ENCODE measurements at regions not wholly inside any gene's neighbourhood (a gene's known extent, or its start where the extent isn't known, plus 50 kb on each side); places are given as distances from the start of the nearest gene placed in this dataset.

DNA sequence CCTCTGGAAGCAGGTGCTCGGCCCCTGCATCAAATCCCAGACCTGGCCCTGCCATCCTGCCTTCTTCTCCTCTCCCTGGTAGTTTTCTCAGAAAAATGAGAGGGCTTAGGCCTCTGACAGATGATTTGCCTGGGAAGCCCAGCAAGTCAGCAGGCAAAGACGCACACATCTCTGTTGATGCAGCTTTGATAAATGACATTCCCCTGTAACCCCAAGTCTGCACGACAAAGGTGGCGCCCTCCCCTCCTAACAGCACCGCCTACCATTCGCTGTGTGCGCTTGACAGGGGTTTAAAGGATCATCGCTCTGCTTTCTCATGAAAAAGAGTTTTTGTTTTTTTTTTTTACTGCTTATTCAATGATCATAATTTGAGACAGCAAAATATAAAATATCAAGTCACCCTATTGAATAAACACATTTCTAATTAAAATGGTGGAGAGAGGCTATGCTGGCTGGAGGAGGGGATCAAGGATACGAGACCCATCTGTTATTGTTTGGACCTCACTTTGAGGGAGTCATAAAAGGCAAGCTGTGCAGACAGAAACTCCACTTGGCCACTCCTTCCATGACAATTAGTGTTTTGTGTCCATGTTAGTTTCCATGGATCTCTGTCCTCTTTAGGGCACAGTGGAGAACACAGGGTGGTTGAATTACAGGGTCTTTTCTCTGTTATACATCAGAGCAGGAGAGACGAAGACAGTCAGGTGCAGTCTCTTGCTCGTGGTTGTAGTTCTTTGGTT lies 126.1 kb downstream of the FGF9 start (continued):
- TF ChIP-seq, protein P1, sequence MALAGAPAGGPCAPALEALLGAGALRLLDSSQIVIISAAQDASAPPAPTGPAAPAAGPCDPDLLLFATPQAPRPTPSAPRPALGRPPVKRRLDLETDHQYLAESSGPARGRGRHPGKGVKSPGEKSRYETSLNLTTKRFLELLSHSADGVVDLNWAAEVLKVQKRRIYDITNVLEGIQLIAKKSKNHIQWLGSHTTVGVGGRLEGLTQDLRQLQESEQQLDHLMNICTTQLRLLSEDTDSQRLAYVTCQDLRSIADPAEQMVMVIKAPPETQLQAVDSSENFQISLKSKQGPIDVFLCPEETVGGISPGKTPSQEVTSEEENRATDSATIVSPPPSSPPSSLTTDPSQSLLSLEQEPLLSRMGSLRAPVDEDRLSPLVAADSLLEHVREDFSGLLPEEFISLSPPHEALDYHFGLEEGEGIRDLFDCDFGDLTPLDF (CRISPR knock-in tag; IDR thresholded peaks at IDR 0.05) = no peak
- TF ChIP-seq DDX20 (tag; IDR thresholded peaks at IDR 0.05; ENCODE audit: low read depth) = no peak
- no peak for TF ChIP-seq CBX2 (IDR thresholded peaks at IDR 0.05; ENCODE audit: insufficient read depth, low read length, poor library complexity, severe bottlenecking)
- TF ChIP-seq RBM22 (IDR thresholded peaks at IDR 0.05; ENCODE audit: low read depth, low read length, poor library complexity, severe bottlenecking) = no peak
- no peak for TF ChIP-seq ZNF143 (CRISPR knock-in tag; IDR thresholded peaks at IDR 0.05)
- TF ChIP-seq L3MBTL2 (IDR thresholded peaks at IDR 0.05) = no peak
- TF ChIP-seq NCOA6 (IDR thresholded peaks at IDR 0.05) = no peak

DNA sequence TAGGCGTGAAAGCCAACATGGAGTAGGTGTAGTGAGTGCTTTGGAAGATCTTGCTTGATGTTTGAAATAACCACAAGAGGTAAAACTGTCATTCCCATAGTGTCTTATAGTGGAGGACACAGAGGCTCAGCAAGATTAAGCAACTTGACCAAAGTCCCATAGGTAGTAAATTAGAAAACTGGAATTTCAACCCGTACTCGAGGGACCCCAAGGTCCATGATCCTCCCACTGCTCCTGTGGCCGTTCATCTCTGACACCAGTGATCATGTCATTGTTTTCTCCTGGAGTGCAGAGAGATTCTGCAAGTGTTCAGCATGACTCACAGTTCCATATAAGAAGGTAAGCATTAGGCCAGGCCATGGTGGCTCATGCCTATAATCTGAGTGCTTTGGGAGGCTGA lies 126.9 kb downstream of the FGF9 start:
- Histone ChIP-seq H3K79me2 (ENCODE audit: control insufficient read depth, insufficient read depth, low read length) (no peaks in the 10 kb centered on the region), H3K9me3 (replicated peaks; ENCODE audit: control insufficient read depth, insufficient read depth, low read depth, low read length) (no peaks in the 10 kb centered on the region), H3K4me1 (replicated peaks in 1 of 2; ENCODE audit: control insufficient read depth in 2 of 2, insufficient read depth in 2 of 2, low read length in 2 of 2) (no peaks in the 10 kb centered on the region), H3K27ac (ENCODE audit: extremely low read depth, low read depth, low read length) (no peak overlapping the region), H3K4me2 (ENCODE audit: insufficient read depth, low read length) (no peak overlapping the region), H3K9ac (ENCODE audit: insufficient read depth in 1 of 2, low read depth in 2 of 2, low read length in 2 of 2) (no peak overlapping the region), H2AFZ (ENCODE audit: low read depth, low read length) (no peak overlapping the region), H3K36me3 (ENCODE audit: control insufficient read depth, insufficient read depth, low read length) (no peaks in the 10 kb centered on the region), H3K27me3 (ENCODE audit: control insufficient read depth in 2 of 2, insufficient read depth in 2 of 2, low read length in 2 of 2) (peaks cover 0 to 6% of the 10 kb centered on the region in 2 experiments; a peak in 2 of 5 replicates), H4K20me1 (replicated peaks; ENCODE audit: control insufficient read depth, insufficient read depth, low read length) (no peaks in the 10 kb centered on the region), H3K4me3 (no peak overlapping the region), H3K9me1 (ENCODE audit: control insufficient read depth, insufficient read depth, low read length) (no peaks in the 10 kb centered on the region)
- 0% methylated on average over 4 of the region's 4 CpGs for WGBS (ENCODE audit: insufficient coverage, low coverage, missing lambda C conversion rate)
- no TSS peak for BruUV-seq (replicated peaks)
- CTCF ChIA-PET (ENCODE audit: low intra/inter-chr PET ratio) = no interaction called here
- POLR2A ChIA-PET = no interaction called here
- DNase-seq (ENCODE audit: extremely low read depth in 1 of 4, low spot score in 3 of 4) (no peak), FAIRE-seq (no peak), ATAC-seq (no peak)
- intact Hi-C loops (cut with micrococcal nuclease) (no loop called here), in situ Hi-C loops (cut with MboI) (no loop called here)
- TF ChIP-seq, protein P2, sequence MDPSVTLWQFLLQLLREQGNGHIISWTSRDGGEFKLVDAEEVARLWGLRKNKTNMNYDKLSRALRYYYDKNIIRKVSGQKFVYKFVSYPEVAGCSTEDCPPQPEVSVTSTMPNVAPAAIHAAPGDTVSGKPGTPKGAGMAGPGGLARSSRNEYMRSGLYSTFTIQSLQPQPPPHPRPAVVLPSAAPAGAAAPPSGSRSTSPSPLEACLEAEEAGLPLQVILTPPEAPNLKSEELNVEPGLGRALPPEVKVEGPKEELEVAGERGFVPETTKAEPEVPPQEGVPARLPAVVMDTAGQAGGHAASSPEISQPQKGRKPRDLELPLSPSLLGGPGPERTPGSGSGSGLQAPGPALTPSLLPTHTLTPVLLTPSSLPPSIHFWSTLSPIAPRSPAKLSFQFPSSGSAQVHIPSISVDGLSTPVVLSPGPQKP (CRISPR knock-in tag; IDR thresholded peaks at IDR 0.05) = no peak
- no peak for TF ChIP-seq ETV1 (tag; conservative IDR thresholded peaks at IDR 0.05; ENCODE audit: low read depth)
- no peak for TF ChIP-seq GABPB1 (CRISPR knock-in tag; IDR thresholded peaks at IDR 0.05)
- no peak for TF ChIP-seq ZBTB8A (IDR thresholded peaks at IDR 0.05; ENCODE audit: partially characterized antibody)
- no peak for TF ChIP-seq RFX5 (IDR thresholded peaks at IDR 0.05; ENCODE audit: low read depth, low read length)
- TF ChIP-seq ZNF583 (CRISPR knock-in tag; IDR thresholded peaks at IDR 0.05) = no peak
- TF ChIP-seq NEUROD1 (IDR thresholded peaks at IDR 0.05; ENCODE audit: borderline replicate concordance, low read depth, low read length, partially characterized antibody) = no peak
- TF ChIP-seq GTF2F1 (IDR thresholded peaks at IDR 0.05; ENCODE audit: low read depth, low read length) = no peak
- no peak for TF ChIP-seq PPARD (CRISPR knock-in tag; IDR thresholded peaks at IDR 0.05)
- no peak for TF ChIP-seq MTA1 (IDR thresholded peaks at IDR 0.05; ENCODE audit: borderline replicate concordance)
- no peak for TF ChIP-seq POLR3A (IDR thresholded peaks at IDR 0.05; ENCODE audit: borderline replicate concordance, extremely low read depth, insufficient read depth, insufficient read length)
- TF ChIP-seq CBX5 (IDR thresholded peaks at IDR 0.05; ENCODE audit: borderline replicate concordance, low read depth) = no peak
- TF ChIP-seq TRIM24 (IDR thresholded peaks at IDR 0.05) = no peak
- TF ChIP-seq MEF2D (tag; conservative IDR thresholded peaks at IDR 0.05; ENCODE audit: low read depth) = no peak
- TF ChIP-seq MAFK (IDR thresholded peaks at IDR 0.05; ENCODE audit: low read length) = no peak
